ENCODE measurements at regions not wholly inside any gene's neighbourhood (a gene's known extent, or its start where the extent isn't known, plus 50 kb on each side); places are given as distances from the start of the nearest gene placed in this dataset.

DNA sequence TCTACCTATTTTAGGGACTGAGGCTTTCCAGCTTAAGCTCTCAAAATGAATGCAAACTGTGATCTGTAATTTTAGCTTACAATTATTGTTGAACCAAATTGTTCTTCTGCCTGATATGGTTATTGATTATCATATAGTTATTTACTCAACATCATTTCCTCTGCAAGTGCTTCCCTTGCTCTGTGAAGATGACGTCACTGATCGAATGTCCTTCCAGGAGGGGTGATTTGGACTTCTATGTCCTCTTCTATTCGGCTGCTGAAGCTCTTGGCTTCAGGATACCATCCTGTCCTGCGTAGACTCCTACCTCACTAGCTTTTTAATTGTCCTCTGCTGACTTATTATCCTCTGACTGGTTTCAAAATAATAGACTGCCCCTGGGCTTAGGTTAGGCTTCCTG, 137.4 kb upstream of the LARGE1 start:
- TF ChIP-seq, protein P1, sequence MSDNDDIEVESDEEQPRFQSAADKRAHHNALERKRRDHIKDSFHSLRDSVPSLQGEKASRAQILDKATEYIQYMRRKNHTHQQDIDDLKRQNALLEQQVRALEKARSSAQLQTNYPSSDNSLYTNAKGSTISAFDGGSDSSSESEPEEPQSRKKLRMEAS (IDR thresholded peaks at IDR 0.05; ENCODE audit: low read depth, low read length) = no peak
- TF ChIP-seq POLR2A (IDR thresholded peaks at IDR 0.05; ENCODE audit: extremely low read depth, insufficient read length) (no peak), MYC (IDR thresholded peaks at IDR 0.05; ENCODE audit: low read depth, low read length) (no peak)
- TF ChIP-seq, protein P2, sequence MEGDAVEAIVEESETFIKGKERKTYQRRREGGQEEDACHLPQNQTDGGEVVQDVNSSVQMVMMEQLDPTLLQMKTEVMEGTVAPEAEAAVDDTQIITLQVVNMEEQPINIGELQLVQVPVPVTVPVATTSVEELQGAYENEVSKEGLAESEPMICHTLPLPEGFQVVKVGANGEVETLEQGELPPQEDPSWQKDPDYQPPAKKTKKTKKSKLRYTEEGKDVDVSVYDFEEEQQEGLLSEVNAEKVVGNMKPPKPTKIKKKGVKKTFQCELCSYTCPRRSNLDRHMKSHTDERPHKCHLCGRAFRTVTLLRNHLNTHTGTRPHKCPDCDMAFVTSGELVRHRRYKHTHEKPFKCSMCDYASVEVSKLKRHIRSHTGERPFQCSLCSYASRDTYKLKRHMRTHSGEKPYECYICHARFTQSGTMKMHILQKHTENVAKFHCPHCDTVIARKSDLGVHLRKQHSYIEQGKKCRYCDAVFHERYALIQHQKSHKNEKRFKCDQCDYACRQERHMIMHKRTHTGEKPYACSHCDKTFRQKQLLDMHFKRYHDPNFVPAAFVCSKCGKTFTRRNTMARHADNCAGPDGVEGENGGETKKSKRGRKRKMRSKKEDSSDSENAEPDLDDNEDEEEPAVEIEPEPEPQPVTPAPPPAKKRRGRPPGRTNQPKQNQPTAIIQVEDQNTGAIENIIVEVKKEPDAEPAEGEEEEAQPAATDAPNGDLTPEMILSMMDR (IDR thresholded peaks at IDR 0.05; ENCODE audit: low read depth, low read length) = no peak
